ENCODE measurements at regions not wholly inside any gene's neighbourhood (a gene's known extent, or its start where the extent isn't known, plus 50 kb on each side); places are given as distances from the start of the nearest gene placed in this dataset.

DNA sequence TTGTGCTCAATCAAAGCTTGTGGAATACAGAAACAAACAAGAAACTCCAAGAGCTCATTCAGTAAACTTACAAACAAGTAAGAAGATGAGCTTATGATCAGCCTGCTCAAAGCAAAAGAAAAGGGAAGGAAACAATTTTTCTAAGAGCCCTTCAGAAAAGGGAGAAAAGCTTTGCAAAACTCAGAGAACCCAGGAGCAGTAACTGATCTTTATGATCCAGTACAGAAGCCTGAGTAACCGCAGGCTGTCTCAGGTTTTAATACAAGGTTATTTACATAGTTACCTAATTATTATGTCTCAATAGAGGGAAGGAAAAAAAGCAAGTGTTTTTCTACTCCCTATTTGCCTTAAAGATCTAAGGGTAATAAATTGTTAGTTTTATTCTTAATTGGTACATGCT lies 226.5 kb downstream of the MAFB start:
- Histone ChIP-seq H3K4me3 (no peak overlapping the region), H3K27ac (peak overlapping the region in 1 of 12 donors; percentile 84), H3K27me3 (no peaks in the 10 kb centered on the region), H3K9me3 (no peaks in the 10 kb centered on the region), H3K36me3 (no peaks in the 10 kb centered on the region), H3K4me1 (peaks cover 0 to 38% (median 0%) of the 10 kb centered on the region in 12 donors)
- ATAC-seq: no peak
- TF ChIP-seq, protein P1, sequence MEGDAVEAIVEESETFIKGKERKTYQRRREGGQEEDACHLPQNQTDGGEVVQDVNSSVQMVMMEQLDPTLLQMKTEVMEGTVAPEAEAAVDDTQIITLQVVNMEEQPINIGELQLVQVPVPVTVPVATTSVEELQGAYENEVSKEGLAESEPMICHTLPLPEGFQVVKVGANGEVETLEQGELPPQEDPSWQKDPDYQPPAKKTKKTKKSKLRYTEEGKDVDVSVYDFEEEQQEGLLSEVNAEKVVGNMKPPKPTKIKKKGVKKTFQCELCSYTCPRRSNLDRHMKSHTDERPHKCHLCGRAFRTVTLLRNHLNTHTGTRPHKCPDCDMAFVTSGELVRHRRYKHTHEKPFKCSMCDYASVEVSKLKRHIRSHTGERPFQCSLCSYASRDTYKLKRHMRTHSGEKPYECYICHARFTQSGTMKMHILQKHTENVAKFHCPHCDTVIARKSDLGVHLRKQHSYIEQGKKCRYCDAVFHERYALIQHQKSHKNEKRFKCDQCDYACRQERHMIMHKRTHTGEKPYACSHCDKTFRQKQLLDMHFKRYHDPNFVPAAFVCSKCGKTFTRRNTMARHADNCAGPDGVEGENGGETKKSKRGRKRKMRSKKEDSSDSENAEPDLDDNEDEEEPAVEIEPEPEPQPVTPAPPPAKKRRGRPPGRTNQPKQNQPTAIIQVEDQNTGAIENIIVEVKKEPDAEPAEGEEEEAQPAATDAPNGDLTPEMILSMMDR (IDR thresholded peaks at IDR 0.05): no peak
- TF ChIP-seq POLR2A (IDR thresholded peaks at IDR 0.05): no peak
- intact Hi-C loops (cut with DNase I): loop anchor here in 2 of 10 donors (5.0 to 10.0 kb wide), 2 partner anchors 188 to 1195 kb away; no protein-coding TSS in a partner anchor
- 85 to 91% (median 87%) methylated on average over 1 of the region's 1 CpG for WGBS, 4 donors
- no peak for DNase-seq

DNA sequence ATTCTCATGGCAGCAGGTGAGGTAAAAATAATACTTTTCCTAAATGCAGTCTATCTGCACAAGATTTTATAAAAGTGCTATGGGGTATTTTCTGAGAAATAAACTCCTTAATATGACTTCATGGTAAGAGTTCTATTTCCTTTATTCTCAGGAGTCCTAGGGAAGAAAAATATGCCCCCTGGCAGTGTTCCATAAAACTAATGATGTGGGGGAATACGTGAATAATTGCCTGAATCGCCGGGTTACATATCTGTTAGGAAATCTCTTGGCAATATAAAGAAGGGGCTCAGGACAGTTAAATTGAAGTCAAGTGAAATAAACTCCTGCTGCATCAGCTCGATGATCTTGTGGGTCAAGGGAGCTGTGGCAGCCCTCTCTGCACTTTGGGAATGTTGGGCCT lies 229.7 kb downstream of the MAFB start:
- peaks cover 0 to 22% (median 0%) of the 10 kb centered on the region in 12 donors for H3K4me1 ChIP-seq
- H3K27me3 ChIP-seq: peaks cover 0 to 4% (median 0%) of the 10 kb centered on the region in 9 donors
- no peak for ATAC-seq
- intact Hi-C loops (cut with DNase I): no loop called here
- no peaks in the 10 kb centered on the region for H3K36me3 ChIP-seq
- 64 to 73% (median 70%) methylated on average over 4 of the region's 4 CpGs for WGBS, 4 donors
- no peaks in the 10 kb centered on the region for H3K9me3 ChIP-seq
- no peak overlapping the region for H3K4me3 ChIP-seq
- TF ChIP-seq POLR2A (IDR thresholded peaks at IDR 0.05): no peak
- TF ChIP-seq, protein P1 (IDR thresholded peaks at IDR 0.05): no peak
- H3K27ac ChIP-seq: no peak overlapping the region
- DNase-seq: no peak

DNA sequence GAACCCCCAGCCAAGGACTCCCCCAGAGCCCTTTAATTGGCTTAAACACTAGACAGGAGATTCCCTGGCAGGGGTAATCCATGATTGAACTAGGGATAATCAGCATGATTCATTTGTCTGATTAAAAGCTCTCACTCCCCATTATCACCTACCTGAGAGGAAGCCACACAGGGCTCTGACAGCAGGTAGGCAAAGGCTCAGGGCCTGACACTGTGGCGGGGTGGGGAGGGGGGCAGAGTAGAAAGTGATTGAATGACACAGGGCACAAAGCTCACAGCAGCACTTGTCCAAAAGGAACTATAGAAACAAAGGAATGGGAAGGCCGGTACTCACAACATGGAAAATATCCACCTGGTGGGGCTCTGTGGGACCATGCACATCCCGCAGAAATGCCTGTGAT lies 231.6 kb downstream of the MAFB start:
- Histone ChIP-seq H3K9me3 (no peaks in the 10 kb centered on the region), H3K4me3 (no peak overlapping the region), H3K36me3 (no peaks in the 10 kb centered on the region), H3K27me3 (peaks cover 0 to 8% (median 0%) of the 10 kb centered on the region in 9 donors), H3K27ac (no peak overlapping the region), H3K4me1 (peaks cover 0 to 5% (median 0%) of the 10 kb centered on the region in 12 donors)
- ATAC-seq (no peak), DNase-seq (no peak)
- TF ChIP-seq POLR2A (IDR thresholded peaks at IDR 0.05): no peak
- TF ChIP-seq, protein P1 (IDR thresholded peaks at IDR 0.05): no peak
- 54 to 75% (median 68%) methylated on average over 3 of the region's 3 CpGs for WGBS, 4 donors
- intact Hi-C loops (cut with DNase I): no loop called here

DNA sequence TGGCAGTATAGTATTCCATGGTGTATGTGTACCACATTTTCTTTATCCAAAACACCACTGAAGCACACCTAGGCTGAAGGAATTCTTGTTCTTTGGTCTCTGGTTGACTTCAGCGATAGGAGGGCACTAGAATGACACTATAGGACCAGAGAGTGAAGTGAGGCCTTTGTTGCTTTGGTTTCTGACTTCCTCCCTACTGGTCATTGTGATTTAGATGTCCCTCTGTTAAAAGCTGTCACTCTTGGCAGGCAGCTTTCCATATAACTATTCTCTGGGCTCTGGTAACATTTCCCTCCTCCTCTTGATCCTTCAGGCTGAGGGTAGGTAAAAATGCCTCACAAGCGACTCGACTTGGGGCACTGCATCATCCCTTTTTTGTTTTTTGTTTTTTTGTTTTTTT lies 236.3 kb downstream of the MAFB start:
- Histone ChIP-seq H3K36me3 (no peaks in the 10 kb centered on the region), H3K4me1 (no peaks in the 10 kb centered on the region), H3K9me3 (no peaks in the 10 kb centered on the region), H3K27ac (no peak overlapping the region), H3K27me3 (peaks cover 0 to 8% (median 0%) of the 10 kb centered on the region in 9 donors), H3K4me3 (no peak overlapping the region)
- DNase-seq (no peak), ATAC-seq (no peak)
- 84 to 91% (median 90%) methylated on average over 3 of the region's 3 CpGs for WGBS, 4 donors
- intact Hi-C loops (cut with DNase I): no loop called here
- TF ChIP-seq, protein P1 (IDR thresholded peaks at IDR 0.05): no peak
- no peak for TF ChIP-seq POLR2A (IDR thresholded peaks at IDR 0.05)
